ES-I3 (cell line): ENCODE measurements at regions not wholly inside any gene's neighbourhood (a gene's known extent, or its start where the extent isn't known, plus 50 kb on each side); places are given as distances from the start of the nearest gene placed in this dataset.

ENCODE experiments used
- H3K36me3 ChIP-seq: 2 replicates; pipeline ENCODE4 v1.6.1; 2013; ENCODE audit warnings: mild to moderate bottlenecking, low read length, control low read depth, moderate library complexity; ENCODE audit not compliant: insufficient read depth
- H3K4me1 ChIP-seq: 2 replicates; pipeline ENCODE4 v1.6.1; 2013; ENCODE audit warnings: mild to moderate bottlenecking, control low read depth, low read length; ENCODE audit not compliant: insufficient read depth
- H3K9ac ChIP-seq: 2 replicates; pipeline ENCODE4 v1.6.1; 2013; ENCODE audit warnings: low read depth, mild to moderate bottlenecking, low read length, moderate library complexity
- H3K9me3 ChIP-seq: 2 replicates; pipeline ENCODE4 v1.6.1; 2013; ENCODE audit warnings: mild to moderate bottlenecking, low read length, moderate library complexity; ENCODE audit not compliant: control insufficient read depth, insufficient read depth

- no peaks in the 10 kb centered on the region for H3K36me3 ChIP-seq
- 0 out of 2 replicates have a peak, but pooled peaks cover 2% of the 10 kb centered on the region for H3K4me1 ChIP-seq
- no peak overlapping the region for H3K9ac ChIP-seq
- no peaks in the 10 kb centered on the region for H3K9me3 ChIP-seq
Observed at GRCh38 chr15:99504823-99505551, 60.8 kb upstream of the MEF2A start.

DNA sequence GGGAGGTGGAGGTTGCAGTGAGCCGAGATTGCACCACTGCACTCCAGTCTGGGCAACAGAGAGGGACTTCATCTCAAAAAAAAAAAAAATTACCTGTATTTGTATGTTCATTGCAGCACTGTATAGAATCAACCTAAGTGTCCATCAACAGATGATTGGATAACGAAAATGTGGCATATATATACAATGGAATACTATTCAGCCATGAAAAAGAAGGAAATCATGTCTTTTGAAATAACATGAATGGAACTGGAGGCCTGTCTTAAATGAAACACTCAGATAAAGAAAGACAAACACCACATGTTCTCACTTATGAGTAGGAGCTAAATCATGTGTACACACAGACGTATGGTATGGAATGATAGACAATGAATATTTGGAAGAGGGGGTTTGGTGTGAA lies 59.4 kb upstream of the MEF2A start:
- no peaks in the 10 kb centered on the region; the same call in 1 of the 2 replicates for H3K36me3 ChIP-seq
- 0 out of 2 replicates have a peak, but pooled peaks cover 2% of the 10 kb centered on the region for H3K4me1 ChIP-seq
- no peak overlapping the region for H3K9ac ChIP-seq

GRCh38 chr15:99507016-99507503 lies 58.7 kb upstream of the MEF2A start:
- Histone ChIP-seq H3K4me1 (0 out of 2 replicates have a peak, but pooled peaks cover 2% of the 10 kb centered on the region), H3K9me3 (no peaks in the 10 kb centered on the region), H3K9ac (no peak overlapping the region), H3K36me3 (no peaks in the 10 kb centered on the region; the same call in 1 of the 2 replicates)

More for the DNA sequence above, 59.4 kb upstream of the MEF2A start:
- no peaks in the 10 kb centered on the region for H3K9me3 ChIP-seq

- Histone ChIP-seq H3K9ac (no peak overlapping the region), H3K4me1 (0 out of 2 replicates have a peak, but pooled peaks cover 2% of the 10 kb centered on the region), H3K9me3 (no peaks in the 10 kb centered on the region), H3K36me3 (no peaks in the 10 kb centered on the region; the same call in 1 of the 2 replicates)
Observed at GRCh38 chr15:99507504-99508310, 58.1 kb upstream of the MEF2A start.

- Histone ChIP-seq H3K9ac (no peak overlapping the region), H3K9me3 (no peaks in the 10 kb centered on the region), H3K36me3 (no peaks in the 10 kb centered on the region; the same call in 1 of the 2 replicates), H3K4me1 (0 out of 2 replicates have a peak, but pooled peaks cover 2% of the 10 kb centered on the region)
Observed at GRCh38 chr15:99508311-99508645, 57.5 kb upstream of the MEF2A start.

DNA sequence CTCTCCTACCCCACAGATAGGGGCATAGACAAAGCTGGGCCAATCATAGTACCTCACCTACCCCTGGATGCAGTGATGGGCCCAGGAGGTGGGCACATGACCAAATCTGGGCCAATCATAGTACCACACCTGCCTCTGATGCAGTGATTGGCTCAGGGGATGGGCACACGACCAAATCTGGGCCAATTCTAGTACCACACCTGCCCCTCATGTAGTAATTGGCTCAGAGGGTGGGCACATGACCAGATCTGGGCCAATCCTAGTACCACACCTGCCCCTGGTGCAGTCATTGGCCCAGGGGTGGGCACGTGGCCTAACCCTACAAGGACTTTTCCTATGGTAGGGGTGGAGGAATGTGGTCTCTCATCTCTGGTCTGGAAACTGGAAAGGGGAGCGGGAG lies 56.9 kb upstream of the MEF2A start:
- H3K9me3 ChIP-seq, result no peaks in the 10 kb centered on the region
- 0 out of 2 replicates have a peak, but pooled peaks cover 2% of the 10 kb centered on the region for H3K4me1 ChIP-seq
- H3K36me3 ChIP-seq, result no peaks in the 10 kb centered on the region; the same call in 1 of the 2 replicates
- no peak overlapping the region for H3K9ac ChIP-seq

DNA sequence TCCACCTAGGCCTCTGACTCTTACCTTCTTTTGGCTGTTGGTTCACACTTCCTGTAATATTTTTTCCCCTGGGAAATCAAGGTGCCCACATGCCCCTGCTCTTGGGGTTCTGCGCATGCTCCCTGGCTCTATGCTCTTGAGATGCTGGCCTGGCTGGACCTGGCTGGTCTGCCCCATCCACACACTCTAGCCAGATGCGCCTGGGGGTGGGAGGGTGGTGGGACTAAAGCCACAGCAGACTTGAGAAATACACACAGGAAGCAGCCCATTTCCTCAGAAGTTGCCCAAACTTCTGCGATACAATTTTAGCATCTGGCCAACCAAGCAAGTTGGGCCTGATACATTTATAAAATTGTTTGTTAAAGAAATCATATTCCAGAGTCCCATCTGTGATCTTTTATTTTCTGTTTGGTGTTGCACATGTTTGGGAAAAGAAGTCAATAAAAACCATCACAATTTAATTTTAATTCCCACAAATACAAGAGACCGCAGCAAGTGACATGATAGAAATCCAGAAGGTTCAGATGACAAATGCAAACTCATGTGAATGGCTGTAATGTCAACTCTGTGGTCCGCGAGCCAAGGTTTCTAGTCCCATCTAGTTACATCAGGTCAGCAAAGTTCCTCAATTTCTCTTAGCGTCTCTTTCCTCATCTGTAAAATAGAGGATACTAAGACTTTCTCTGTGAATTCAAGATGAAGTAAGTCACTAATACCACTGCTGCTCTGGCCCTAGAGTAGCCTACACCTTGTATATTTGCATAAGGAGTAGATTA lies 55.9 kb upstream of the MEF2A start:
- no peaks in the 10 kb centered on the region; the same call in 1 of the 2 replicates for H3K36me3 ChIP-seq
- H3K9ac ChIP-seq, result no peak overlapping the region
- H3K4me1 ChIP-seq, result 0 out of 2 replicates have a peak, but pooled peaks cover 2% of the 10 kb centered on the region
- H3K9me3 ChIP-seq, result no peaks in the 10 kb centered on the region

DNA sequence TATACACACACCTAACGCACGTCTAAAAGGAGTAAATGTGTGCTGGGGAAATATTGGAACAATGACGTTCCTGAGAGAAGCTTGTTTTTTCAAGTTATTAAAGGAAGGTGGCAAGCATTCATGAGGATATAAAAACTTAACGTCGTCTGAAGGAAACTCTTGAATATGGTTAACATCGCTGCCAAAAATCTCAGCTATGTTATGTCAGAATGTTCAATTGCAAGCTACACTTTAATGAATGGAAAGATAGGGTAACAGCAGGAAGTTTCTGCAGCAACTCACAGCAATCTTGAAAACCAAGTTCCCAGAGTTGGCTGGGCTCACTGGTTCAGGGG lies 54.3 kb upstream of the MEF2A start:
- Histone ChIP-seq H3K36me3 (no peaks in the 10 kb centered on the region; the same call in 1 of the 2 replicates), H3K9ac (no peak overlapping the region), H3K4me1 (no peaks in the 10 kb centered on the region), H3K9me3 (no peaks in the 10 kb centered on the region)

GRCh38 chr15:99511866-99512661 lies 53.7 kb upstream of the MEF2A start:
- Histone ChIP-seq H3K9ac (no peak overlapping the region), H3K9me3 (no peaks in the 10 kb centered on the region), H3K36me3 (no peaks in the 10 kb centered on the region; the same call in 1 of the 2 replicates), H3K4me1 (no peaks in the 10 kb centered on the region)

DNA sequence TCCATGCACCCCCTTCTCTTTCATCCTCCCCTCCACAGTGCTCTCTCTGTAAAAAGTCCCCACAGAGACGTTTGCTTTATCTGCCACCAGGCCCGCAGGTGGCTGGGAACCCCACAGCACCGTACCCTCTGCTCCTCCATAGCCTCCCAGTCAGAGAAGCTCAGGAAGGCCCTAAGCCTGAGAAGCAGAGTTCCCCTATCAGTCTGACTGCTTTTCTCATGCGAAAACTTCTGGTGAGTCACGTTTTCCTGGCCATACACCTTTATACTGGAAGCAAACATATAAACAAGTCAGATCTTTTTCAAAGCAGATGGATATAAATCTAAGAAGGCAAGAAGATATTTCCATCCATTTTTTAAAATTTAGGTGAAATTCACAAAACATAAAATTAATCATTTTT lies 51.5 kb upstream of the MEF2A start:
- Histone ChIP-seq H3K4me1 (no peaks in the 10 kb centered on the region), H3K9ac (no peak overlapping the region), H3K9me3 (no peaks in the 10 kb centered on the region), H3K36me3 (no peaks in the 10 kb centered on the region; the same call in 1 of the 2 replicates)
